A549 (cell line): ENCODE measurements at regions not wholly inside any gene's neighbourhood (a gene's known extent, or its start where the extent isn't known, plus 50 kb on each side); places are given as distances from the start of the nearest gene placed in this dataset.

ENCODE experiments used
- CTCF ChIP-seq: fragments of >200 bp; sonication (Bioruptor Twin); formaldehyde crosslinking; IDR thresholded peaks from 3 replicates; pipeline ENCODE4 v1.5.1; 2016
- EHF ChIP-seq: fragments of 250-450 bp; sonication (Bioruptor Pico); IDR thresholded peaks from 2 replicates; pipeline ENCODE4 v1.5.0; 2020; ENCODE audit warnings: mild to moderate bottlenecking
- JUN ChIP-seq, 2 experiments: fragments of >200 bp; sonication (Bioruptor Twin); formaldehyde crosslinking; IDR thresholded peaks; 2 replicates in 1 of 2; 3 replicates in 1 of 2; pipeline ENCODE4 v1.6.1; 2016 to 2017
- KDM1A ChIP-seq: fragments of 200-600 bp; sonication (generic); IDR thresholded peaks from 2 replicates; pipeline ENCODE4 v1.6.1; 2016; ENCODE audit warnings: low read depth, mild to moderate bottlenecking
- USF2 ChIP-seq: fragments of 450-650 bp; IDR thresholded peaks from 2 replicates; pipeline ENCODE4 v1.6.1; 2014; ENCODE audit warnings: antibody characterized with exemption
- TF ChIP-seq, protein P1 (sequence below): fragments of 150-350 bp; IDR thresholded peaks from 2 replicates; pipeline ENCODE4 v1.6.1; 2014; ENCODE audit warnings: low read depth, mild to moderate bottlenecking, low read length

DNA sequence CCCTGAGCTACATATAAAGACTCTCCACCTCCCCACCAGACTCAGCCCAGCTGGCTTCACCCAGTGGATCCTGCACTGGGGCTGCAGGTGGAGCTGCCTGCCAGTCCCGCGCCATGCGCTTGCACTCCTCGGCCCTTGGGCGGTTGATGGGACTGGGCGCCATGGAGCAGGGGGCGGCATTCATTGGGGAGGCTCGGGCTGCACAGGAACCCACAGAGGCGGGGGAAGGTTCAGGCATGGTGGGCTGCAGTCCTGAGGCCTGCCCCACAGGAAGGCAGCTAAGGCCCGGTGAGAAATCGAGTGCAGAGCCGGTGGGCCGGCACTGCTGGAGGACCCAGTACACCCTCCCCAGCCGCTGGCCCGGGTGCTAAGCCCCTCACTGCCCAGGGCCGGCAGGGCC lies 157.2 kb upstream of the GNAI1 start:
- TF ChIP-seq CTCF (no peak), JUN (IDR thresholded peaks at IDR 0.05) (no peak), EHF (CRISPR knock-in tag) (no peak), KDM1A (no peak), USF2 (no peak)
- TF ChIP-seq, protein P1, sequence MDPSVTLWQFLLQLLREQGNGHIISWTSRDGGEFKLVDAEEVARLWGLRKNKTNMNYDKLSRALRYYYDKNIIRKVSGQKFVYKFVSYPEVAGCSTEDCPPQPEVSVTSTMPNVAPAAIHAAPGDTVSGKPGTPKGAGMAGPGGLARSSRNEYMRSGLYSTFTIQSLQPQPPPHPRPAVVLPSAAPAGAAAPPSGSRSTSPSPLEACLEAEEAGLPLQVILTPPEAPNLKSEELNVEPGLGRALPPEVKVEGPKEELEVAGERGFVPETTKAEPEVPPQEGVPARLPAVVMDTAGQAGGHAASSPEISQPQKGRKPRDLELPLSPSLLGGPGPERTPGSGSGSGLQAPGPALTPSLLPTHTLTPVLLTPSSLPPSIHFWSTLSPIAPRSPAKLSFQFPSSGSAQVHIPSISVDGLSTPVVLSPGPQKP = no peak
